ENCODE measurements at regions not wholly inside any gene's neighbourhood (a gene's known extent, or its start where the extent isn't known, plus 50 kb on each side); places are given as distances from the start of the nearest gene placed in this dataset.

DNA sequence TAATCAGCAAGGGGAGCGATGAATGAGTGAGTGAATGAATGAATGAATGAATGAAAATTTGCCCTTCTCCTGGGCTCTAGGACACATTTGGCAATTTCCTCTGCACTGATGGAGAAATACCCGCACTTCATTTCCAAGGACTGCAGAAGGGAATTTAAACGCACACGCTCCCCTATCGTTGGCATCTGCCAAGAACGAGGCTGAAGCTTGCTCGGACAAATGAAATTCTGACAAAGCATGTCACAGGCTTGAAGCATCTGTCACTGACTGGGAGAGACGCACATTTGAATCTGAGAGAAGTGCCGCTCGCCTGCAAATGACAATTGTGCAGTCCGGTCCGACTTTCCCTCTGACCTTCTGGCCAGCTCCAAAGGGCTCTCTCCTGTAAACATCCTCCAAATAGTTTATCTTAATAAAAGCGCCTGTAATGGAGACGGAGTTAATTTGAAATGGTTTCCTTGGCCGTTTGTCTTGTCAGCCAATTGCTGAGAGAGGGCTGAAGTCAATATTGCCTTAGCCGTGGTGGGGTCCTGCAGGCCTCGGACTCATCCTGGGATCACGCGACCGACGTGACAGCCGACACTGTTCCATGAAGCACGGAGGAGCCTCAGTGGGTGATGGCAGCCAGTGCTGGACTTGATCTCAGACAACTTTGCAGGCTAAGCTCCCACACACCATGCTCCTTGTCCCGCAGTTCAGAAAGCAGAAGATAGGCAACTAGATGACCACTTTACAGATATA is 260.7 kb downstream of the MN1 start:
- no peak for DNase-seq (ENCODE audit: low spot score)

DNA sequence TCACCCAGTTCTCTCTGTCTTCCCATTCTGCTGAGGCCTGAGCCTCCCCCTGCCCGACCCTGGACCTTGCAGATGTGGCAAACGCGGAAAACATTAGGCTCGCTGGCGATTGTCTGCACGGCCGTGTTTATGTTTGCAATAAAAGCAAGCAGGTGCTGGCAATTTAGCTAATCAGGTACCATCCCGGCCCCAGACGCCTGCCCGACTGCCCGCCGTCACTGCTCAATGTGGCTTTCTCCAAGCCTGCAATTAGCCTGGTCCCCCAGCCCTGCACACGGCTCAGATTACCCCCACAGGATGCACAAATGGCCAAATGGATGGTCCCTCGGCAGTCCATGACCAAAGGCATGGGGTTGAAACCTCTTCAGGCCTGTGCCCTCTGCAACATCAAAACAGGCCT is 259.7 kb downstream of the MN1 start:
- no peak for DNase-seq (ENCODE audit: low spot score)

DNA sequence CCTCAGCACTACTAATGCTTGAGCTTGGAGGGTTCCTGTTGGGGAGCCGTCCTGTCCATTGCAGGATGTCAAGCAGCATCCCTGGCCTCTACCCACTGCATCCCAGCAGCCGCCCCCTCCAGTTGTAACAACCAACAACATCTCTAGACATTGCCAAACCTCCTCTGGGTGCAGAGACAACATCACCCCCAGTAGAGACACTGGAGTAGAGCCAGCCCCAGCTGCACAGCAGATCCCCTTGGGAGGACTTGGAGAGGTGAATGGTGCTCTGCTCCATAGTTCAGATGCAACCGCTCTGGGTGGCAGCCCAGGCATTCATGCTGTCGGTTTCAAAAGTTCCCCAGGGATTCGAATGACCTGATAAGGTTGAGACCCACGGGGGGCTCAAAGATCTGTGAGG is 259.0 kb downstream of the MN1 start:
- DNase-seq (ENCODE audit: low spot score): no peak

DNA sequence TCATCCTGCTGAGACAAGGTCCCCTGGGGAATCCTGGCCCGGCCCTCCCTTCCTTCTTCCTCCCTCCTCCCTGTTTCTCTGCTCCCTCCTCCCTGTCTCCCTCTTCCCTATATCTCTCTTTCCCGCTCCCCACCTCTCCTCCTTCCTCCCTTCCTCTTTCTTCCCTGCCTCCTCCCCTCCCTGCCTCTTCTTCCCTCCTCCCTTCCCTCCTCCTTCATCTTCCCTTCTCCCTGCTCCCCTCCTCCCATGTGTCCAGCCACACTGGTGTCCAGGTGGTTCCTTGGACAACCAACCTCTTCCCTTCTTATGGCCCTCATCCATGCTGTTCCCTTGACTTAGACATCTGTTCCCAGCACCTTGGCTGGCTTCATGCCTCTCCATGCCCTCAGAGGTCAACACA is 258.1 kb downstream of the MN1 start:
- no peak for DNase-seq (ENCODE audit: low spot score)

DNA sequence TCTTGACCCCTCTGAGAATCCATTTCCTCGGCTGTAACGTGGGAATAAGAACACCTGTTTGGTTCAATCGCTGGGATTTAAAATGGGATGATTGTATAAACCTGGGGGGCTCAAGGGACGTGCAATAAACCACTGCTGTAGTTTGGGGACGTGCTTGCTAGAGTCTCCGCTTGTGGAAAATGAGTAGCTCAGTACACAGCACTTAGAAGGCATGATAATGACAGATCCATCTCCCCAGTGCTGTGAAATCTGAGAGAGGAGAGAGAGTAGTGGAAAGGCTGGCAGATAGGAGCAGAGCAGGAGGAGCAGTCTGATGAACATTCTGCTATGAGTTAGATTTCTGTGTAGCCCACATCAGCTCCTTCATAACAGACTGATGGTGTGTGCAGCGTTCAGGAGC is 256.5 kb downstream of the MN1 start:
- DNase-seq (ENCODE audit: low spot score): no peak

DNA sequence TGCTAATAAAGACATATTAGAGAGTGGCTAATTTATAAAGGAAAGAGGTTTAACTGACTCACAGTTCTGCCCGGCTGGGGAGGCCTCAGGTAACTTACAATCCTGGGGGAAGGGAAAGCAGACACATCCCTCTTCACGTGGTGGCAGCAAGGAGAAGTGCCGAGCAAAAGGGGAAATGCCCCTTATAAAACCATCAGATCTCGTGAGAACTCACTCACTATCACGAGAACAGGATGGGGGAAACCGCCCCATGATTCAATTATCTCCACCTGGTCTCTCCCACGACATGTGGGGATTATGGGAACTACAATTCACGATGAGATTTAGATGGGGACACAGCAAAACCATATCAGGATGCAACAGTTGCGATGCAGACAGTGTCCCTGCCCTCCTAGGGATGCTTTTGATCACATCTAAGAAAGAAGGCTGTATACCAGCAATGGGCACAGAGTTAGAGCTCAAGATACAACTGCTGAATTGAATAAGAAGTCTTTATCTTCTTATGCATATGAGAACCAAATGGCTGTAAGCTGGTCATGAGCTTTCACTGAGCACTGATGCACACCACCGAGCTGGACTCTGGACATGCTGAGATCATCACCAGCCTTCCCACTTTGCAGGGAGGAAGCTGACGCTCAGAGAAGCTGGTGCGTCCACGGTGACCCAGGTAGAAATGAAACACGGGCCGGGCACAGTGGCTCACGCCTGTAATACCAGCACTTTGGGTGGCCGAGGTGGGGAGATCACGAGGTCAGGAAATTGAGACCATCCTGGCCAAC is 255.2 kb downstream of the MN1 start:
- DNase-seq (ENCODE audit: low spot score): no peak

DNA sequence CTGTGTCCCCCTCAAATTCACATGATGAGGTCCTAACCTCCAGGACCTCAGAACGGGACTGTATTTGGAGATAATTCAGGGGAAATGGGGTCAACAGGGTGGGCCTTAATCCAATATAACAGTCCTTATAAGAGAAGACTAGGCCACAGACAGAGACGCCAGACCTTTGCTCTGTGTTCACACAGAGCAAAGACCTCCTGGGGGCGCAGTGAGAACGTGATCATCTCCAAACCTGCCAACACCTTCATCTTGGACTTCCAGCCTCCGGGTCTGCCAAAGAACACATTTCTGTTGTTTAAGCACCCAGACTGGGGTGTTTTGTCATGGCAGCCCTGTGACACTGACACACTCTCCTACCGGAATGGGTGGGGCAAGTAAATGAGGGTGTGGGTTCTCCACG is 250.2 kb downstream of the MN1 start:
- DNase-seq (ENCODE audit: low spot score): no peak

DNA sequence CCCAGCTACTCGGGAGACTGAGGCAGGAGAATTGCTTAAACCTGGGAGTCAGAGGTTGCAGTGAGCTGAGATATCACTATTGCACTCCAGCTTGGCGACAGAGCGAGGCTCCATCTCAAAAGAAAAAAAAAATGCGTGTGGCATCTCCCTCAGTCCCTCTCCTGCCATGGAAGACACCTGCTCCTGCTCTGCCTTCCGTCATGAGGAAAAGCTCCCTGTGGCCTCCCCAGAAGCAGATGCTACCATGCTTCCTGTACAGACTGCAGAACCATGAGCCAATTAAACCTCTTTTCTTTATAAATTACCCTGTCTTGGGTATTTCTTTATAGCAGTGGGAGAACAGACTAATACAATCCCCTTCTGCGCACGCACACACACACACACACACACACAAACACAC is 249.4 kb downstream of the MN1 start:
- DNase-seq (ENCODE audit: low spot score): no peak

DNA sequence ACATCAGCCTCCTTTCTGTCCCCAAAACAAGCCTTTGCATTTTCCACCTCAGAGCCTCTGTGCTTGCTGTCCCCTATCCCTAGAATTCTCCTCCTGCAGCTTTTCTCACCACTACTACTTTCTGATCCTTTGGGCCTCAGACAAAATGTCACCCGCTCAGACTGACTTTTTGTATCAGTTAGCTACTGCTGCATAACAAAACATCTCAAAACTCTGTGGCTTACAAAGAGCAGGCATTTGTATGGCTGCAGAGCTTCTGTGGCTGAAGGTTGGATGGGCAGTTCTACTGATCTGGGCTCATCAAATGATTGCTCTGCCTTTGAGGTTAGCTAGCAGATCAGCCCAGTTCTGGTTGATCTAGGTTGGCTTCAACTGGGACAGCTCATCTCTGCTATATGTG is 248.7 kb downstream of the MN1 start:
- no peak for DNase-seq (ENCODE audit: low spot score)

DNA sequence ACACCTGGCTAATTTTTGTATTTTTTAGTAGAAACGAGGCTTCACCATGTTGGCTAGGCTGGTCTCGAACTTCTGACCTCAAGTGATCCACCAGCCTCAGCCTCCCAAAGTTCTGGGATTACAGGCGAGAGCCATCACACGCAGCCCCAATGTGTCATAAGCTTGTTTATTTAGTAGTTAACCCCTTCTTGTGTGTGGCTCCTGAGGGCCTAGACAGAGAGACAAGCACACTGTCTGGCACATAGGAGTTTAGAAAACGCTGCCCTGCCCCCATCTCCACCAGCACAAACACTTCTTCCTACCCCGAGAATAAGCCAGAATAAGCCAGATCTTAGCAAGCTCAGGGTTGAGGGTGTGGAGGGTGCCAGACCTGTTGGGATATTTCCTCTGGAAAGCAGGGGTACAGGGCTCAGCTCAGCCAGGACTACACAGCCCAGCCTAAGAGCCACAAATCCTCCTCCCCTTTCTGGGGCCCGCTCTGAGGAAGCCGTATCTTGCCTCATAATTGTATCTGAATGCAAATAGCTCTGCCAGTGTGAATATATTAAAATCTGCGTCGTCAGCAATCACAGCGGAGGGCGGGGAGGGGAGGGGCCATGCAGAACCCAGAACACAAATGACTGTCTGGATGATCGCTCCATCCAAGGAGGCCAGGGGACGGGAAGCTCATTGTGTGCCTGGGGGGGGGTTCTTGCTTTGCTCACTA is 247.3 kb downstream of the MN1 start:
- DNase-seq (ENCODE audit: low spot score): peak; percentile 65

DNA sequence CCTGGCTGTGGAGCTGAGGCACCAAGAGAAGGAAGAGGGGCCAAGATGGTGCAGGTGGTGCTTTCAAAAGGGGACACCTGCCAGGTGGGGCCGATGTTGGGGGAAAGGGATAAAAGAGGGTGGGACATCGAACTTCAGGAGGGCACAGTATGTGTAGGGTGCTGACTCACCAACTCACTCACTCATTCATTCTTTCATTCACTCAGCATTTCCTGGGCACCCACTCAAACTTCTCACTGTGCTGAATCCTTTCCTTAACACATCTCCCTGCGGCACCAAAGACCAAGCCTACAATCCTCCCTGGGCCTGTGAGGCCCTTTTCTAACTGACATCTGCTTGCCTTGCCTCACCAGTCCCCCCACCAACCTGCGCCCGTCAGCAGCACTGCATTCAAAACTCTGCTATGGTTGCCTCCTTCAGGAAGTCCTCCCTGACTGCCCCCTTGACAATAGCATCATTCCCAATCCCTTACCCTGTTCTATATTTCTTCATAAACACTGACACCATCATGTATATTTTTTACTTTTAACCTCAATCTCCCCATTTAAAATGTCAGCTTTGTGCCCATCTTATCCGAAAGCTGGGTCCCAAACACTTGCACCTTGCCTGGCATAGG is 246.6 kb downstream of the MN1 start:
- DNase-seq (ENCODE audit: low spot score): no peak

DNA sequence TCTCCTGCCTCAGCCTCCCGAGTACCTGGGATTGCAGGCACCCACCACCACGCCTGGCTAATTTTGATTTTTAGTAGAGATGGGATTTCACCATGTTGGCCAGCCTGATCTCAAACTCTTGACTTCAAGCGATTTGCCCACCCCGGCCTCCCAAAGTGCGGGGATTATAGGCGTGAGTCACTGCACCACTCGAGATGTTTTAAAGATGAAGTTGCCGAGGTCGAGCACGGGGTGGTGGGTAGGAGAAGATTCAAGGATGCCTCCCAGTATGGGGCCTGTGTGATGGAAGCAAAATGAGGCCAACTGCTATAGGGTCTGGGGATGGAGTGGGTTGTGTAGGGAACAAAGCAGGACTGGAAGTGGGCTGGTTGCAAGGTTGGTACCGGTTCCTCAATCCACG is 245.2 kb downstream of the MN1 start:
- DNase-seq (ENCODE audit: low spot score): no peak

DNA sequence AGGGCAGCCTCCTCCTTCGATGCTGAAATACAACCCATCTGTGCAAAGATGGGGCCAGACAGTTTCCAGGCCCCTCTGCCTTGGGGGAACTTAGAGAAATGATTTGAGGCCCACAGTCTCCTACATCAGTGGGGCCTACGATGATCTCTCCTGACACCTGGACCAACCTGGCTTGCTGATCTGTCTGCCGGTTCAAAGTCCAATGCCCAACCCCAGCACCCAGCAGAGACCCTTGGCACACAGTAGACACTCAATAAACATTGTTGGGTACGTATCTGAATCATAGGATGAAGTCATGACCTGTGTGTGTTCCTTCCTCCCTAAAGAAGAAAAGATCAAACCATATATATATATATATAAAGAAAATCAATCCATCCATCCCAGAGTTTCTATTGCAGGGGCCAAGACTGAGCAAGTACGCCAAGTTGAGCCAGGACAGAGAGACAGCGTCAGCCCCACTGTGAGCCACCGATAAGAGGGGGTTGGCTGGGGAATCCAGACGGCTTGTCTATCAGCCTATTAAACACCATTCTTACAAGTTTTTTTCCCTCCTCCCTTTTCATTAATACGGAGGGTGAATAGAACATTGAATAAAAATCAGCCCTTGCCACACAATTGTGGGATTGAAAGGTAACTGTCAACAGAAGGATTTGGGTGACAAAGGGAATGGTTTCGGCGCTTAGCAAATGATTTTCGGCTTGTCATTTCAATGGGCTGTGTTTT is 244.1 kb downstream of the MN1 start:
- DNase-seq (ENCODE audit: low spot score): no peak

DNA sequence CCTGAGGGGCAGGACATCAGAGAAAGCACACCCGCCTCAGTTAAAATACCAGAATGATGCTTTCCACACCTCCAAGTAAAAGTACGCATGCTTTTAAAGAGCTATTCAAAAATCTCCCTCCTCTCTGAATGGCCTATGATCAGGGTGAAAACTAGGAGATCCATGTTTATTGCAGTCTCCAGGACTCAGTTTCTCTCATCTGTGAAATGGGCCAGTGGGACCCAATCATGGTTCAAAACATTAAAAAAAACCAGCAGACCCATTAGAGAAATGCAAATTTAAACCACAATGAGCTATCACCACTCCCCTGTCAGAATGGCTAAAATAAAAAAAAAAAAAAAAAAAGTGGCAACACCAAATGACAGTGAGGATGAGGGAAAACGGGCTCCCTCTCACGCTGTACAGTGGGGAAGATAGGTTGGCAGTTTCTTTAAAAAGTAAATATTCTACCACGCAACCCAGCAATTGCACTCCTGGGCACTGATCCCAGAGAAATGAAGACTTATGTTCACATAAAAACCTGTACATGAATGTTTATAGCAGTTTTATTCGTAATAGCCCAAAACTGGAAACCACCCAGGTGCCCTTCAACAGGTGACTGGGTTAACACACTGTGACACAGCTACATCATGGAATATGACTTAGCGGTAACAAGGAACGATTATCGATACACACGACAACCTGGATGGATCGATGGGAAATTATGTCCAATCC is 242.7 kb downstream of the MN1 start:
- DNase-seq (ENCODE audit: low spot score): no peak

DNA sequence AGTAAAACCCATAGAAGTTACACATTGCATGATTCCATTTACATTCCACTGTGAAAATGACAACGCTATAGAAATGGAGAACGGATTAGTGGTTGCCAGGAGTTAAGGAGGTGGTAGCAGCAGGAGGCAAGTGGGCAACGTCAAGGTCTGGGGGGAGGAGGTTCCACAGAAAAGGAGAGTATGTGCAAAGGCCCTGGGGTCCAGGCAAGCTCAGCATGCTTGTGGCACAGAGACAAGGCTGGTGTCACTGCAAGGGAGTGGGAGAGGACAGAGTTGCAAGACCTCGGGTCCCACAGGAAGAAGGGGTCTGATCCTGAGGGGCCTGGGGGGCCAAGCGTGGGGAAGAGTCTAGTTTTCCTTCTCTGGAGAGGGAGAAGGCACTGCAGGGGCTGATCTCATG is 240.8 kb downstream of the MN1 start:
- no peak for DNase-seq (ENCODE audit: low spot score)

DNA sequence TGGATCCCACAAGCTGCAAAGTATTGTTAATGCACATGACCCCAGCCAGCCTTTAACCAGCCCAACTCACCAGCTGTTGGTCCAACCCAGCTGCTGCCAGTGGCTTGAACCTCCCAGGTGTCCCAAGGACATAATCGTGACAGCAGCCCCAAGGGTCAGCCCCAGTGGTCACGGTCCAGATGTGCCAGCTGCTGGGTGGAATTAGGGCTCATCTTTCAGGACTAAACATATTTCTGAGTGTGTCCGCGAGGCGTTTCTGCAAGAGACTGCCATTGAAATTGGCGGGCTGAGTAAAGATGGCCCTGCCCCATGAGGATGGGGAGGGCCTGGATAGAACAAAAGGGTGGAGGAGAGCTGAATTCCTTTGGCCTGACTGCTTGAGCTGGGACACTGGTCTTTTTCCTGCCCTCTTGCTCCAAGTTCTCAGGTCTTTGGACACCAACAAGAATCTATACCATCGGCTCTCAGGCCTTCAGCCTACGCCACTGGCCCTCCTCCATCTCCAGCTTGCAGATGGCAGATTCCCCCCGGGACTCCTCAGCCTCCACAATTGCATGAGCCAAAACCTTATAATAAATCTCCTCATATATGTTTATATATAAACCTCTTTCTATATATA is 240.2 kb downstream of the MN1 start:
- peak; percentile 19 for DNase-seq (ENCODE audit: low spot score)

DNA sequence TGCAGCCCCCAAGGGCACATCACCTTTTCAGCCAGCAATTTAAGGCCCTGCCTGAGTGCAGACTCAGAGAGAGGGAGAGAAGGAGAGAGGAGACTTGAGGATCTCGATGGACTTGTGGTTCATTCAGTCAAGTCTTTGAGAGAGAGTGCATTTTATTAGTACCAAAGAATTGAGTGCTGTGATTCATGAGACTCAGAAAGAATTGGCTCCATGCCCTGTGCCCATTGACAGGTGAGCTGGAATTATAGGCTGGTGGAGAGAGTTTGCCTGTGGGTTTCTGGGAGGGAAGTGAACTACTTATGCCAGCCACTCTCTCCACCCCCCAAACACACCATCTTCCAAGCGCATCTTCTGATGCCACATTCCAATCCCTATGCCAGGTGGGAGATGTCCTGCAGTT is 236.8 kb downstream of the MN1 start:
- DNase-seq (ENCODE audit: low spot score): no peak

DNA sequence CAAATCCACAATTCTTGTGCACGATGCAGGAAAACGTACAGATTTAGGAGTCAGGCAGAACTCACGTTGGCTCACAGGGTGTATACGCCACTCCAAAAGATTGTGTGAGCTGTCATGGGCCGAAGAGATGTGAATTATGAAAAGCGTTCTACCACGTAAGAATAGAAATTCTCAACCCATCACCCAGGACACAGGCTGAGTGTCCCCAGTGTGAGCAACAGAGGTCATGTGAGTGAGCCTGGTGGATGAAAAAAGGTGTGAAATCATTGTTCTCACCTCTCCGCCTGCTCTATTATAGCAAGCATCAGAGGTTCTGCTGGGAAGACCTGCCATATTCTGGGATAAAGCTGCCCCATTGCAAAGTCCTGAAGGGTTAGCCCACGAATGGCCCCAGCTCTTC is 235.0 kb downstream of the MN1 start:
- DNase-seq (ENCODE audit: low spot score): no peak

DNA sequence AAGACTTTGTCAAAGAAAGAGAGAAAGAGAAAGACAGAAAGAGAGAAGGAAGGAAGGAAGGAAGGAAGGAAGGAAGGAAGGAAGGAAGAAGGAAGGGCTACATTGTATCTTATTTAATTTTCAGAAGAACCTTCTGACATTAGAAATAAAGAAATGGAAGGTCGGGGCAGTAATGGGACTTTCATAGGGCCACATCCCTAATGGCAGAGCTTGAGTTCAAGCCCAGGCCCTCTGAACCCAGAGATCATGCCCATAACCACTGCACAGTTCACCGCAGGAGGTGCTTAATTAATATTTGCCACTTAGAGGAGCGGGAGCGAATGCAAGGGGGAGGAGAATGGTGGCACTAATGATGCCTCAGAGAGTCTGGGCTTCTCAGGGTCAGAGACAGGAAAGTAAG is 233.3 kb downstream of the MN1 start:
- no peak for DNase-seq (ENCODE audit: low spot score)

DNA sequence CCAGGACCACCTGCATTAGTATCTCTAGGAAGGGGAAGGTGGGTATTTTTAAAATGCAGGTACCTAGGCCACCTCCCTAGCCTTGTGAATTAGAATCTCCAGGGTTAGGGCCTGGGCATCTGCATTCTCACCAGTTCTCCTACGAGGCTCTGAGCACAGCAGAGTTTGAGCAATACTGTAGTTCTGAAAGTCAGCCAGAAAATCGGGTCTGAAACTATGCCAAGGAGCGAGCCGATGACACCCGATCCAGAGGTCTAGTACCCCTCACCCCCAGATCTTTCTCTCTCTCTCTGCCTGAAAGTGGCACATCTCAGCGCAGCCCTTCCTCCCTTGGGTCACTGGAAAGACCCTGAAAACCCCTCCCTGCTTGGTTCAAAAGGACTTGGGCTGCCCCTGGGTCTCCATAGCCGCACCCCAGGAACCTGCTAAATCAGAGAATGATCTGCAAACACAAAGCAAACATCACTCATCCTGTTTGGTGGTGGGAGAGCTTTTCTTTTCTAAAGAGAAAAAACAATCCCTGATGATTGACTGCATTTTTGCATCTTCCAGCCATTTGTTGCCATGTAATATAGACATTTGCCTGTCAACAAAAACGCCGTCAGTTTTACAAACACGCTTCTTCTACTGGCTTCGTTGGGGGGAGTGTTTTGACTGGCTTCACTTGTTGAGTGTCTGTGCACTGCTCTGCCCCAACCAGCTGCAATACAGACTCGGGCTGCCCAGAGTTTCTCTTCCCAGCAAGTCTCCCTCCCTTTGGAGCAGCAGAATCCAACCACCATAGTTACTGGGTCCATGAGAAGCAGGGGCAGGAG is 229.9 kb downstream of the MN1 start:
- no peak for DNase-seq (ENCODE audit: low spot score)
